Neural progenitor cell (in vitro differentiated cells): ENCODE measurements at regions not wholly inside any gene's neighbourhood (a gene's known extent, or its start where the extent isn't known, plus 50 kb on each side); places are given as distances from the start of the nearest gene placed in this dataset.

Experiments
- CTCF ChIP-seq: fragments of 200-600 bp; sonication (generic); IDR thresholded peaks from 2 replicates; pipeline ENCODE4 v1.5.1; 2017; ENCODE audit warnings: antibody characterized with exemption, mild to moderate bottlenecking
- EZH2phosphoT487 ChIP-seq: fragments of 200-600 bp; sonication (generic); IDR thresholded peaks from 2 replicates; pipeline ENCODE4 v1.6.1; 2017; ENCODE audit warnings: antibody characterized with exemption

- TF ChIP-seq CTCF, result no peak
- no peak for TF ChIP-seq EZH2phosphoT487
These were observed 1109.5 kb downstream of the BRD1 start for GRCh38 chr22:48717883-48718817.
